Midbrain (tissue), 1 donor: ENCODE measurements at regions not wholly inside any gene's neighbourhood (a gene's known extent, or its start where the extent isn't known, plus 50 kb on each side); places are given as distances from the start of the nearest gene placed in this dataset.
"Not testable (repeated sequence)": the region's sequence is repeated elsewhere in the genome, so short reads cannot be mapped to it uniquely, and the experiment has no call there.

Experiments
- DNase-seq: peaks from one replicate; lab custom pipeline; 2025; lab: John Stamatoyannopoulos, UW

DNA sequence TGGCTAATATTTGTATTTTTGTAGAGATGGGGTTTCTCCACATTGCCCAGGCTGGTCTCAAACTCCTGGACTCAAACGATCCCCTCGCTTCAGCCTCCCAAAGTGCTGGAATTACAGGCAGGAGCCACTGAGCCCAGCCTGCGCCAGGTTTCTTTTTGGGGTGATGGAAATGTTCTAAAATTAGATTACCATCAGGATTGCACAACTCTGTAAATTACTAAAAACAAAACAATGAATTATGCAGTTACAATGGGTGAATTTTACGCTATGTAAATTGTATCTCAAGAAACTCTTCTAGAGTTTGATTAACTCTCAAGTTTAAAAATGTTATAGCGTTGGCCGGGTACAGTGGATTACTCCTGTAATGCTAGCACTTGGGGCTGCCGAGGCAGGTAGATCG lies 118.9 kb upstream of the TBL1X start:
- no peak for DNase-seq

DNA sequence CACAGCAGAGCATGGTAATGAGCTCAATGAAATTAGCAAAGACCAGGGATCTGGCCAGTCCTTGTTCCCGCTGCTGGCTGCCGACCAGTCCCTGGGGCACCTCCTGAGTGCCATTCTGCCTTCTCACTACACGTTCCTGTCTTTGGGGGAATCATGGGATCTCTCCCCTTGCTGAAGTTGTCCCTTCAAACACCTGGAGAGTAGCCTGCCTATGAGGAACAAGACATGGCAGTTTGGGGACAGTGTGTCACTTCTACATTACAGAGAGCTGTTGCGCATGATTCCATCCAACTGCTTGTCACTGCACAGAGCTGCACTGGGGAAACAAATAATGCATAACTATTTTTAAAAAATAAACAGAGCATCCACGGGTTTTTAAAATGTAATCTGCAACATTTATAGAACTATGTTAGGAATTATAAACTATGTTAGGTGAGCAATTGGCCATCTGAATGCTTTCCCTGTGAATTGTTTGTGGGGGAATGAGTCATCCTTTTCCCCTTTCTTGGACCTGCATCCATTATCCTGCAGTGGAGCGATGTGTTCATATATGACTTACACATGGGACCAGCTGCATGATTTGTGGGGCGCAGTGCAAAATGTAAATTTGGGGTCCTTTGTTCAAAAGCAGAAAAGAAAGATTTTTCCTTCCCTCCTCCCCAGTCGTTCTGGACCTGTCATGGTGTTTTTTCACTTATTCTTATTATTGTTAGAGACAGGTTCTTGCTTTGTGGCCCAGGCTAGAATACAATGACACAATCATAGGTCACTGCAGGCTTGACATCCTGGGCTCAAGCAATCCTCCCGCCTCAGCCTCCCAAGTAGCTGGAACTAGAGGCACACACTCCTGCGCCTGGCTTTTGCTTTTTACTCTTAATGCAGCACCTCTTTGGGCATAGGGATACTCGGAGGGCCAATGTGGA lies 115.0 kb upstream of the TBL1X start:
- DNase-seq: peak; percentile 20

- no peak for DNase-seq
Measured at GRCh38 chrX:9351126-9351525, 113.7 kb upstream of the TBL1X start.

- no peak for DNase-seq
Measured at GRCh38 chrX:9352243-9352642, 112.6 kb upstream of the TBL1X start.

GRCh38 chrX:9352694-9353411 lies 112.0 kb upstream of the TBL1X start:
- no peak for DNase-seq

- no peak for DNase-seq
Measured at GRCh38 chrX:9354918-9355317, 109.9 kb upstream of the TBL1X start.

DNA sequence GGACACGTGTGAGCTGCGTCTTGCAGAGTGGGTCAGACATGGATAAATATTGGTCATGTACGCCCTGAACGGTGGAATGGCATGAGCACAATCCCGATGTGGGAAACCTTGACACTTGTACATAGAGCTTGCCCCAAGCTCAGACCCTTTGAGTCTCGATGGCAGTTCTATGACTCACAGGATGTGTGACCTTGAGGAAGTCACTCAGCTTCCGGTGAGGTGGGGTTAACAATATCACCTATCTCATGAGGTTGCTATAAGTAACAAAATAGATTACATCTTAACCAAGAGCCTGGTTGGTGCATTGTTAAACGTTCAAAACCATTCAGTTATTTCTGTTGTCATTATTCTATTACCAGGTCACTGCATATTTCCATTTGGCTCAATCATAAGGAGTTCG lies 109.1 kb upstream of the TBL1X start:
- no peak for DNase-seq

DNA sequence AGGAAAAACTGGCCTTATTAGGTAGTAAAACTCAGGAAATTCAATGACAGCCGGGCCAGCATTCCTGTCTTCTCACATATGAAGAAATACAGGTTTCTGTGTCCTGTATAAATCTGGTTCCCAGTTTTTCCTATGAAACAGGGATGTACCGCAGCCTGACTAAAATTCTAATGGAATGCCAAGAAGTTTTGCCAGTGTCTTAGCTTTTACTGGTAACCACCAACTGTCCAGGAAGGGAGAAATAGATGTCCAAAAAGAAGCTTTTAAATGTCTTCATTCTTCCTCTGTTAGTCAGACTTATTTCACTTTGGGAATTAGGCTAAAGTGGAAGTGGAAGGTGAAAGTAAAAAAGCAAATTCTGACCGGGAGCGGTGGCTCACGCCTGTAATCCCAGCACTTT lies 108.0 kb upstream of the TBL1X start:
- no peak for DNase-seq

- DNase-seq: no peak
Measured at GRCh38 chrX:9357518-9358114, 107.2 kb upstream of the TBL1X start.

- no peak for DNase-seq
Measured at GRCh38 chrX:9362363-9362928, 102.4 kb upstream of the TBL1X start.

GRCh38 chrX:9367421-9367820 lies 97.4 kb upstream of the TBL1X start:
- no peak for DNase-seq

DNA sequence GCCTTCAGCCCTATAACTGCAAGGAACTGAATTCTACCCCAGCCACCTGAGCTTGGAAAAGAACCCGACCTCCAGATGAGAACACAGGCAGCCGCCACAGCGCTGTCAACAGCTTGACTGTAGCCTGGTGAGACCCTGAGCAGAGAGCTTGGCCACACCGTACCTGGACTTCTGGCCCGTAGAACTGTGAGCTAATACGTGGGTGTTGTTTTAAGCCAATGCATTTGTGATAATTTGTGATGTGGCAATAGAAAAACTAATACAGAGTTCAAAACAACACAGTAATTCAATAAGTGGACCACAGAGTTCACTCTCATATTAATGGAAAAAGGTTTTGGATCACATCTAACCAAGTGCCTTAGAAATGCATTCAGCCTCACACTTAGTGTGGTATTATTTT lies 96.6 kb upstream of the TBL1X start:
- no peak for DNase-seq

- no peak for DNase-seq
Measured at GRCh38 chrX:9369802-9370291, 95.0 kb upstream of the TBL1X start.

GRCh38 chrX:9370893-9371292 lies 94.0 kb upstream of the TBL1X start:
- no peak for DNase-seq

DNA sequence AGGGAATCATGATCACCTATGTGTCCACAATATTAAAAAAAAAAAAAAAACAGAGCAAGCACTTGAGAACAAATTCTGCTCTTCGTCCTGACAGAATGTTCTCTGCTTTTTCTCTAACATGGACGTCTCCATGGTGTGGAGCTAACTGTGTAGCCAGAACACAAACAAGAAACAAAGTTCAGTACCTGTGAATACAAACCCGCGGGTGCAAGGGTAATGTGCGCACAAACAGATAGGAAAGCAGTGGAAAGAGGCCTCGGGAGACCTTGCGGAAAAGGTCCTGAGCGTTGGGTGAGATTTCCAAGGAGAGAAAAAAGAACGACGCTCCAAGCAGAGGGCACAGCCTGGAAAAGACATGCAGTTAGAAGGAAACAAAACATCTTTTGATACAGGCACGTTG lies 92.0 kb upstream of the TBL1X start:
- DNase-seq: no peak

GRCh38 chrX:9373789-9374188 lies 91.1 kb upstream of the TBL1X start:
- DNase-seq: no peak

- no peak for DNase-seq
Measured at GRCh38 chrX:9374555-9374954, 90.3 kb upstream of the TBL1X start.

DNA sequence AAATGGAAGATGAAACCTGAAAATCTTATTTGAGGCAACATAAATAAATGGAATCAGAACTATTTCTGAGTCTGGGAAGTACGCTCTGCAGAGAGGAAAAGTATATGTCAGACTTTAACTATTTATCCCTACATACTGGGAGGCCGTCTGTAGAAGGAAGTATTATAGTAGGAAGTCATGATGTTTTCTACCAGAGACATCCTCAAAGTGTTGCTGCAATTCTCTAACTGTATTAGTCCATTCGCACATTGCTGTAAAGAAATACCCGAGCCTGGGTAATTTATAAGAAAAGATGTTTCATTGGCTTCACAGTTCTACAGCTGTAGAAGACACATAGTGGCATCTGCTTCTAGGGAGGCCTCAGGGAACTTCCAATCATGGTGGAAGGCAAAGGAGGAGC lies 88.7 kb upstream of the TBL1X start:
- DNase-seq: no peak

GRCh38 chrX:9377216-9377615 lies 87.6 kb upstream of the TBL1X start:
- not testable (repeated sequence) for DNase-seq

DNA sequence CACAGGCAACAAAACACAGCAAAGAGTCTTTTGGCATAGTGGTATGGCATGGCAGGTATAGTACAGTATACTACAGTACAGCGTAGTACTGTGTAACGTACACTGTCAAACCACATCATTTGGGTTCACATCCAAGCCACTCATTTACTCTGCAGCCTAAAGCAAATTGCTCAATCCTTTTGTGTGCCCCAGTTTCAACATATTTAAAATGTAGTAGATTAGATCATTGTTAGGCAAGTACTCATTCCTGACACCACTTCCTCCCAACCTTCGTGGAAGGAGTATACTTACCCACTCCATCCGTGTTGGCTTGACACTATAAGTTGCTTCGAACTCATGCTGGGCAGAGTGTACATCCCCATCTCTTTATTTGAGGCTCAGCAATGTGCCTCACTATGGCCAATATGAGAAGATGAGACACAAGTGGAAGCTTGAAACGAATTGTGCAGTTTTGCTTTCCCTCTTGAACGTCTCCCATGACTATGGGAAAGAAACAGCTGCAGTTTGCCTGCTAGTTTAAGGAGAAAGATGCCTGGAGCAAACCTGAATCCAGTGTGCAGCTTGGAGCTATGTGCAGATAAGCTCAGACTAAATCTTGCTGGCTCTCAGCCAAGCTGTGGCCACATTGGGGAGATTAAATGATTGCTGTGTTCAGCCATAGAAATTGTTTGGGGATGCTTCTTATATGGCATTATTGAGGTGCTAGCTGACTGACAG lies 85.7 kb upstream of the TBL1X start:
- no peak for DNase-seq

DNA sequence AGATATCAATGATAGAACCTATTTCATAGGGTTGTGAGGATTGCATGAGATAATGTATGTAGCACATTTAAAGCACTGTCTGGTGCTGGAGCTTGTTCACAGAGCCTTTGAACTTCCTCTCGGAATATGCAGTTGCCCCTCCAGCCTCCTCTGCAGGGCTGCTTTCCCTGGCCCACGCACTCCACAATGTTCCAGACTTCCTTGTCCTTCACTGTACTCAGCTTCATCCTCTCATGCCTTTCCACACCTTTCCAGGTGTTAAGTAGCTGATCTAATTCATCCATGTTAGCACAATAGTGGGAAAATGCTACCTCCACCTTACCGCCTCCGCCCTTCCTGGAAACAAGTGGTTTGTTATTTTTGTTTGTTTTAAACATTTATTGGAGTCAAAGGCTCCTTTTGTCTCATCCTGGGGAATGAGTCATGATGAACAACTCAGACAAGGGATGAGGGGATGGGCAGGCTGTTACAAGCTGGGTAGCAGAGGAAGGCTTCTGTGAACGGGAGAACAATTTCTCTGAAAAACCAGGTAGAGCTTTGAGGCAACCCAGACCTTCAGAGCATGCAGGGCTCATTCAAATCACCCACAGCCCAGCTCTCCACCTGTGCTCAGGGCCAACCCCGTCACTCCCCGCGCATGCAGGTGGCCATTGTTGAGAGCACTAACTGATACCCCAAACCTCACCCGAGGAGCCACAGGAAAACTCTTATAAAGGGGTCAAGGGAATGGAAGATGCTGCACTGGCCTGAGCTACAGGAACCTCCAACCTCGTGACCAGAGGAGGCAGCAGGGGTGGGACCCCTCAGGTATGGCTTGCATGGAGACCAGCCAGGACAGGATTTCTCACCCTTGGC lies 84.9 kb upstream of the TBL1X start:
- DNase-seq: no peak
